ENCODE measurements at regions not wholly inside any gene's neighbourhood (a gene's known extent, or its start where the extent isn't known, plus 50 kb on each side); places are given as distances from the start of the nearest gene placed in this dataset.

- TF ChIP-seq CTCF (IDR thresholded peaks at IDR 0.05), result no peak
- no peak for TF ChIP-seq POLR2A (IDR thresholded peaks at IDR 0.05)
- TF ChIP-seq POLR2AphosphoS5 (IDR thresholded peaks at IDR 0.05), result no peak
Measured at GRCh38 chr3:194067949-194068362, 68.0 kb upstream of the HES1 start.

Measured in prostate gland (tissue), 2 donors.